Pancreas (tissue), 10 donors: ENCODE measurements at regions not wholly inside any gene's neighbourhood (a gene's known extent, or its start where the extent isn't known, plus 50 kb on each side); places are given as distances from the start of the nearest gene placed in this dataset.

Experiments used
- ATAC-seq, 4 donors: fragments of 200-7000 bp; cut with Tn5 transposase; one replicate each; pipeline versions ENCODE4 v1.8.0 to v1.9.1; 2020; ENCODE audit warnings: mild to moderate bottlenecking in 4 of 4, moderate library complexity in 4 of 4
- DNase-seq, 6 donors: peaks; one replicate each; pipeline ENCODE4 v3.0.0-alpha.2; 2020
- FAIRE-seq: peaks from 2 replicates; lab custom pipeline; 2012; peaks lifted over from hg19 to GRCh38; lab: Jason Lieb, UNC
- H3K27ac ChIP-seq, 4 donors: fragments of 200-600 bp; sonication (generic); 1 replicate in 3 of 4; 2 replicates in 1 of 4; pipeline versions ENCODE4 v1.5.0 to v1.8.0; 2020
- H3K27me3 ChIP-seq, 4 donors: fragments of 200-600 bp; one replicate each; pipeline ENCODE4 v1.8.0; 2021
- H3K36me3 ChIP-seq, 3 donors: fragments of 200-600 bp; sonication (generic) in 1 of 3; one replicate each; pipeline versions ENCODE4 v1.5.0 to v1.8.0; 2020 to 2021
- H3K4me1 ChIP-seq, 3 donors: fragments of 200-600 bp; one replicate each; pipeline ENCODE4 v1.8.0; 2021
- H3K4me3 ChIP-seq, 4 donors: fragments of 200-600 bp; sonication (generic) in 2 of 4; one replicate each; pipeline versions ENCODE4 v1.5.0 to v1.8.0; 2020 to 2021
- H3K9me3 ChIP-seq, 4 donors: fragments of 200-600 bp; one replicate each; pipeline ENCODE4 v1.8.0; 2021
- WGBS, 2 donors: extraction: QIAGEN DNeasy Blood & Tissue Kit; methylation state at CpG; one replicate each; pipeline ENCODE4 v1.1.7; 2013; 5-methylcytosine and 5-hydroxymethylcytosine counted together
- intact Hi-C, 3 donors: fragments of 100-400 bp; cut with DNase I; formaldehyde crosslinking; loops; one replicate each; pipeline versions ENCODE4 v1.11.1 to v1.14.2; 2022
- TF ChIP-seq, protein P1 (sequence below), 4 donors: fragments of 200-600 bp; sonication (generic) in 3 of 4; IDR thresholded peaks; one replicate each; pipeline versions ENCODE4 v1.5.0 to v1.8.0; 2021; ENCODE audit warnings: antibody characterized with exemption in 4 of 4
- donor health status: healthy with polysubstance abuse.
- donor health status: DM: no; HTN: no; CAD: no; lungs with moderate emphysema.
- donor health status: DM: no; HTN: no; CAD: no.
- donor health status: control.
- donor health status: control.
- donor health status: Bipolar disorder and iron deficiency.
- donor health status: DM: yes; HTN: yes; CAD: no.
- donor health status: DM: no; HTN: no; CAD: no.
- donor health status: DM: no; HTN: no; CAD: no.
- donor health status: DM: yes; HTN: yes; CAD: no.

DNA sequence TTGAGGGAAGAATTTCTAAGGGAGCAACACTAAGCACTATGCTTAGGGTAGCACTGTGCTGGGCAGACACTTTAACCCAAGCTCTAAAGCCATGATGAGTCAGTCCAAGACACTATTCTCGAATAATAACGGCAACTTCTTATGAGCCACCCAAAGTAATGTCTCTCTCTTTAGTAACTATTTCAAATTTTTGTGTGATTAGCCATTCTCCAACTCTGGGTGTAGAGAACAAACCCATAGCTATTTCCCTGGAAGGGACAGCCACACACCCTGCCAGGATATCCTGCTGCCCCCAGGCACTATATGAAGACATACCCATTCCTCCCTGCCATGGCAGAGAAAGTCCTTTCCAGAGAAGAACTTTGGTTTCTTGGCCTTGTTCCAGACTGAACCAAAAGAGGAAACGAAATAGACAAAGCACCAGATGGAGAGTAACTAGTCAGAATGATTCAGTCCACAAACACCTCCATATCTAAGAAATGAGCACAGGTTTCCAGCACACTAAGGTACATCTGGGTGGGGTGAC lies 384.9 kb upstream of the THBS1 start:
- Histone ChIP-seq H3K27ac (no peak overlapping the region), H3K9me3 (no peaks in the 10 kb centered on the region), H3K4me3 (no peak overlapping the region), H3K4me1 (peaks cover 0 to 9% (median 0%) of the 10 kb centered on the region in 3 donors), H3K36me3 (no peaks in the 10 kb centered on the region), H3K27me3 (no peaks in the 10 kb centered on the region)
- no peak for FAIRE-seq
- ATAC-seq, result no peak
- intact Hi-C loops, result no loop called here
- 73 to 76% methylated on average over 3 of the region's 3 CpGs for WGBS, 2 donors
- DNase-seq, result no peak
- TF ChIP-seq, protein P1, sequence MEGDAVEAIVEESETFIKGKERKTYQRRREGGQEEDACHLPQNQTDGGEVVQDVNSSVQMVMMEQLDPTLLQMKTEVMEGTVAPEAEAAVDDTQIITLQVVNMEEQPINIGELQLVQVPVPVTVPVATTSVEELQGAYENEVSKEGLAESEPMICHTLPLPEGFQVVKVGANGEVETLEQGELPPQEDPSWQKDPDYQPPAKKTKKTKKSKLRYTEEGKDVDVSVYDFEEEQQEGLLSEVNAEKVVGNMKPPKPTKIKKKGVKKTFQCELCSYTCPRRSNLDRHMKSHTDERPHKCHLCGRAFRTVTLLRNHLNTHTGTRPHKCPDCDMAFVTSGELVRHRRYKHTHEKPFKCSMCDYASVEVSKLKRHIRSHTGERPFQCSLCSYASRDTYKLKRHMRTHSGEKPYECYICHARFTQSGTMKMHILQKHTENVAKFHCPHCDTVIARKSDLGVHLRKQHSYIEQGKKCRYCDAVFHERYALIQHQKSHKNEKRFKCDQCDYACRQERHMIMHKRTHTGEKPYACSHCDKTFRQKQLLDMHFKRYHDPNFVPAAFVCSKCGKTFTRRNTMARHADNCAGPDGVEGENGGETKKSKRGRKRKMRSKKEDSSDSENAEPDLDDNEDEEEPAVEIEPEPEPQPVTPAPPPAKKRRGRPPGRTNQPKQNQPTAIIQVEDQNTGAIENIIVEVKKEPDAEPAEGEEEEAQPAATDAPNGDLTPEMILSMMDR (IDR thresholded peaks at IDR 0.05), result no peak

DNA sequence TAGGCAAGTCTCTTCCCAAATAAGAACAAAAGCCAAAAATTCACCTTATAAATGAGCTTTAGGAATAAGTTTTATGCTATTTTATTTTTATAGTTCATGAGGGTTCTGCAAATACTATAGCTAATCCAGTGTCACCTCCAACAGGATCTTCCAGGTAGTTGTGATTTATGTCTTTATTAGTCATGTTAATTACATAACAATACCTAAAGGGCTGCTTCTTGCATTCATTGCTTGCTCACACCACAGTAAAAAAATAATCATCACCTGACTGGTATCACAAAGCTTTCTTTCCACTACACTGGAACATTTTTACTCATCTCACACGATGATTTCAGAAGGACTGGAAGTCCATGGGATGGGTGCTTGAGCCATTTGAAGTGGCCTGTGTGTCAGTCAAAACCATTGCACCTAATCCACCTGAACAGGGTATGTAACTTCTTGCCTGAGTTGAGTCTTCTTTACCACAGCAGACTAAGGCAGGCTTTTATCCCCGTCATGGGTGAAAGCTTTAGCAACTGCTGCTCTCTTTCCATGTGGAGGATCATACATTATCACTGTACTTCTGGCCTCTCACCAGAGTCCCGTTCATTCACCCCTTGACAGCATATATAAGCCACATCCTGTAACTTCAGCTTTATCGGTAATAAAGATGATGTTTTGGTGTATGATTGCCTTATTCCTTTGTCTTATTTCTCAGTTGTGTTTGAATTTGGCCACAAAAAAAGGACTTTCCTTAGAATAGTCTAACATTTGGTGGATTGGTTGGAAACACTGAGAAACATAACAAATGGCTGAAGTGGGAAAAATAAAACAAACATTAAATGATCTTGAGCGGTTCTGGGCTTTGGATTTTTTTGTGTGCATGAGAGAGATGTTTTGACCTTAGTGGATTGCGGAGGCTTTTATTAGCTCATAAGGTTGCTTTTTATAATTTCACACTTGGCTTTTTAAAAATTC lies 382.6 kb upstream of the THBS1 start:
- FAIRE-seq (no peak), ATAC-seq (no peak), DNase-seq (no peak)
- Histone ChIP-seq H3K27me3 (no peaks in the 10 kb centered on the region), H3K4me1 (peaks cover 0 to 10% (median 0%) of the 10 kb centered on the region in 3 donors), H3K9me3 (no peaks in the 10 kb centered on the region), H3K36me3 (no peaks in the 10 kb centered on the region), H3K27ac (no peak overlapping the region), H3K4me3 (no peak overlapping the region)
- intact Hi-C loops, result no loop called here
- TF ChIP-seq, protein P1 (IDR thresholded peaks at IDR 0.05), result no peak
- WGBS, 2 donors, result 87 to 94% methylated on average over 6 of the region's 6 CpGs

DNA sequence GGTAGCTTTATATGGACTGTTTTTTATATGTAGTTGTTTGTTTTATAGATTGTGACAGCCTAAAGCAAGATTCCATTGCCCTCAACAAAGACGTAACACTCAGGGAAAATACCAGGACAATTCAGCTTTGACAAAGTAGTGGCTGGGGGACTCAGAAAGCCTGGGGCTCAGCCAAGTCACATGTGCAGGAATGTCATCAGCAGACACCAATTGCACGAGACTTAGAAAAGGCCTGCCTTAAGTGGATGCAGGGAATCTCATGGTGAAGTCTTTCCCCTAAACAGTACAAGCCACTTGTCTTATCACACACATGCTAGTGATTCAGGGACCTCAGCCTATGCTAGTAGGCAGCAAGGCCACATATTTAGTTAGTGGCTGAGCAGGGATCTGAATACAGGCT lies 381.8 kb upstream of the THBS1 start:
- DNase-seq (no peak), FAIRE-seq (no peak), ATAC-seq (peak in 2 of 4 donors; percentile 40 to 44)
- Histone ChIP-seq H3K27me3 (no peaks in the 10 kb centered on the region), H3K4me1 (peaks cover 0 to 10% (median 0%) of the 10 kb centered on the region in 3 donors), H3K27ac (no peak overlapping the region), H3K4me3 (no peak overlapping the region), H3K36me3 (no peaks in the 10 kb centered on the region), H3K9me3 (no peaks in the 10 kb centered on the region)
- intact Hi-C loops, result no loop called here
- 71 to 82% methylated on average over 2 of the region's 2 CpGs for WGBS, 2 donors
- TF ChIP-seq, protein P1 (IDR thresholded peaks at IDR 0.05), result no peak

DNA sequence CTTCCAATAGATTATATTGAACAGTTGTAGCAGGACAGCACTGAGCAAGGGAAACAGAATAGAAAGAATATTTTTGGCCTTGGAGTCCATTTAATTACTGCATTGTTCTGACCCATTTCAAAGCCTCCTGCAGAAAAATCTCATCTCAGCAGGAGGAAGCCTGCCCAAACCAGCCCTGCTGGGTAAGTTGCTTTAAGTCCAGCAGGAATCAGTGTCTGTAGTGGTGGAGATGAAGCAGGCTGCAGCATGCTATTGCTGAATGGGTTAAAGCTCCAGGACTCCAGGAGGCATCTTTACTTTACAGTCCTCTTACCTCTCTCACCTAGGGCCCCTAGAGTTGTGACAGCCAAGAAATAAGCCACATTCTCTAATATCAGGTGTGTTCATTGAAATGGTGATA lies 380.3 kb upstream of the THBS1 start:
- Histone ChIP-seq H3K4me1 (peaks cover 0 to 10% (median 0%) of the 10 kb centered on the region in 3 donors), H3K27me3 (no peaks in the 10 kb centered on the region), H3K27ac (no peak overlapping the region), H3K36me3 (no peaks in the 10 kb centered on the region), H3K9me3 (no peaks in the 10 kb centered on the region), H3K4me3 (no peak overlapping the region)
- no peak for FAIRE-seq
- no peak for ATAC-seq
- intact Hi-C loops, result no loop called here
- TF ChIP-seq, protein P1 (IDR thresholded peaks at IDR 0.05), result no peak
- no peak for DNase-seq

DNA sequence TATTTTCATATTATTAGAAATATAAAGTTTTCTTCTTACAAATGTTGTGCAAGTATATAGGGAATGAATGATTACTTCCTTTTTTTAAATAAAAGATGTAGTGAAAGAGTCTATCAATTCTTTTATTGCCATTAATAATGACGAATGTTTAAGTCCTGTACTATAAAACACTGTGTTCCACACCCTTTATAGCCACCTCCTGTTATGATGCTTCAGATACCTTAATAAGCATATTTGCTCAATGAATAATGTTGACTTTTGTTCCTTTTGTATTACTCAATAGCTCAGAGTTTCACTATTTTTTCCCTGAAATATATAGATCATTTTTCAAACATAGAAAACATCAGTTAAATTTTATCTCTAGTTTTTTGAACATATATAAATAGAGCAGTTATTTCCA lies 378.2 kb upstream of the THBS1 start:
- Histone ChIP-seq H3K36me3 (no peaks in the 10 kb centered on the region), H3K4me1 (peaks cover 0 to 10% (median 0%) of the 10 kb centered on the region in 3 donors), H3K27ac (no peak overlapping the region), H3K9me3 (no peaks in the 10 kb centered on the region), H3K27me3 (no peaks in the 10 kb centered on the region), H3K4me3 (no peak overlapping the region)
- FAIRE-seq (no peak), ATAC-seq (peak in 2 of 4 donors; percentile 47 to 57), DNase-seq (no peak)
- intact Hi-C loops, result no loop called here
- WGBS, 2 donors, result 62 to 74% methylated on average over 1 of the region's 1 CpG
- TF ChIP-seq, protein P1 (IDR thresholded peaks at IDR 0.05), result no peak
